Fibroblast of lung (primary cell): ENCODE measurements at regions not wholly inside any gene's neighbourhood (a gene's known extent, or its start where the extent isn't known, plus 50 kb on each side); places are given as distances from the start of the nearest gene placed in this dataset.

Experiments used
- DNase-seq, 2 donors: peaks; one replicate each; pipeline versions ENCODE4 v3.0.0 to v3.0.0-alpha.2; 2010; ENCODE audit warnings: low read depth in 2 of 2
- H2AFZ ChIP-seq: 2 replicates; pipeline ENCODE4 v1.5.1; 2012; ENCODE audit warnings: low read length, control low read depth, inconsistent platforms
- H3K27ac ChIP-seq: 2 replicates; pipeline ENCODE4 v1.5.1; 2011; ENCODE audit warnings: low read length, control low read depth; ENCODE audit not compliant: insufficient read depth
- H3K27me3 ChIP-seq: 2 replicates; pipeline ENCODE4 v1.5.1; 2011; ENCODE audit warnings: mild to moderate bottlenecking, low read length; ENCODE audit not compliant: control insufficient read depth, insufficient read depth
- H3K36me3 ChIP-seq: 2 replicates; pipeline ENCODE4 v1.5.1; 2011; ENCODE audit warnings: low read length; ENCODE audit not compliant: control insufficient read depth, insufficient read depth
- H3K4me1 ChIP-seq: 2 replicates; pipeline ENCODE4 v1.5.1; 2011; ENCODE audit warnings: low read length; ENCODE audit not compliant: control insufficient read depth, insufficient read depth; ENCODE audit errors: extremely low read depth
- H3K4me2 ChIP-seq: 2 replicates; pipeline ENCODE4 v1.5.1; 2011; ENCODE audit warnings: low read length, control low read depth; ENCODE audit not compliant: insufficient read depth; ENCODE audit errors: extremely low read depth
- H3K4me3 ChIP-seq, 4 experiments: fragments of 200-600 bp in 1 of 4; sonication (generic) in 1 of 4; replicated peaks in 1 of 4; 2 replicates each; pipeline ENCODE4 v1.5.1; 2011 to 2016; ENCODE audit warnings: low read length in 4 of 4, low read depth in 3 of 4, mild to moderate bottlenecking in 3 of 4, control low read depth in 2 of 4, inconsistent platforms in 1 of 4, mixed read lengths in 1 of 4; ENCODE audit not compliant: insufficient read depth in 1 of 4; ENCODE audit errors: control extremely low read depth in 1 of 4
- H3K79me2 ChIP-seq: 2 replicates; pipeline ENCODE4 v1.5.1; 2012; ENCODE audit warnings: mild to moderate bottlenecking, low read length, inconsistent platforms; ENCODE audit not compliant: control insufficient read depth, insufficient read depth
- H3K9ac ChIP-seq: 2 replicates; pipeline ENCODE4 v1.5.1; 2011; ENCODE audit warnings: mild to moderate bottlenecking, low read length, control low read depth; ENCODE audit not compliant: insufficient read depth
- H3K9me3 ChIP-seq: 2 replicates; pipeline ENCODE4 v1.5.1; 2012; ENCODE audit warnings: low read depth, low read length; ENCODE audit not compliant: control insufficient read depth, insufficient read depth
- H4K20me1 ChIP-seq: 2 replicates; pipeline ENCODE4 v1.5.1; 2011; ENCODE audit warnings: low read length; ENCODE audit not compliant: control insufficient read depth, insufficient read depth; ENCODE audit errors: extremely low read depth
- EZH2 ChIP-seq: IDR thresholded peaks from 2 replicates; pipeline ENCODE4 v1.5.1; 2012; ENCODE audit warnings: low read length, control low read depth, mild to moderate bottlenecking; ENCODE audit errors: missing control alignments
- TF ChIP-seq, protein P1 (sequence below), 2 donors: IDR thresholded peaks in 1 of 2; conservative IDR thresholded peaks in 1 of 2; 1 replicate in 1 of 2; 2 replicates in 1 of 2; pipeline ENCODE4 v1.5.1; 2011 to 2012; ENCODE audit warnings: low read length in 2 of 2, control low read depth in 1 of 2, inconsistent platforms in 1 of 2, low read depth in 1 of 2, mild to moderate bottlenecking in 1 of 2

DNA sequence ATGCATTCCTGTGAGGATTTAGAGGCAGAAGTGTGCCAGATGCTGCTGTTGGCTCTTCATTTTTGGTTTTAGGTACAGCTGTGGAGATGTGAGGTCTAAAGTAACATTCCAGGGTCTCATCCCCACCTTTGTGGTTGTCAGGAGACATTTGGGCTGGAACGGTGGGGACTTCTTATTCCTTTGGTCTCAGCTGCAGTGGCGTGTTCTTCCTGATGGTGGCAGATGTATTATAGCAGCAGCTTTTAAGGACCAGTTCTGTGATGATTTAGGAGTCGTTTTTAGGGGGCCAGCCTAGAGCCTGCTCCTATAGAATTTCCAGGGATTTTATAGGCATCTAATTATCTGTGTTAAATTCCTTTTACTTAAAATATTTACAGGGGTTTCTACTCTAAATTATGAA is 221.0 kb upstream of the EOMES start:
- Histone ChIP-seq H3K27ac (no peak overlapping the region), H3K9ac (no peak overlapping the region), H3K4me2 (no peak overlapping the region), H3K4me3 (no peak overlapping the region), H2AFZ (no peak overlapping the region), H3K9me3 (no peaks in the 10 kb centered on the region), H3K27me3 (no peaks in the 10 kb centered on the region), H3K79me2 (no peaks in the 10 kb centered on the region), H3K36me3 (no peaks in the 10 kb centered on the region), H3K4me1 (peaks cover 2% of the 10 kb centered on the region), H4K20me1 (no peaks in the 10 kb centered on the region)
- peak in 1 of 2 donors; percentile 12 for DNase-seq
- TF ChIP-seq, protein P1, sequence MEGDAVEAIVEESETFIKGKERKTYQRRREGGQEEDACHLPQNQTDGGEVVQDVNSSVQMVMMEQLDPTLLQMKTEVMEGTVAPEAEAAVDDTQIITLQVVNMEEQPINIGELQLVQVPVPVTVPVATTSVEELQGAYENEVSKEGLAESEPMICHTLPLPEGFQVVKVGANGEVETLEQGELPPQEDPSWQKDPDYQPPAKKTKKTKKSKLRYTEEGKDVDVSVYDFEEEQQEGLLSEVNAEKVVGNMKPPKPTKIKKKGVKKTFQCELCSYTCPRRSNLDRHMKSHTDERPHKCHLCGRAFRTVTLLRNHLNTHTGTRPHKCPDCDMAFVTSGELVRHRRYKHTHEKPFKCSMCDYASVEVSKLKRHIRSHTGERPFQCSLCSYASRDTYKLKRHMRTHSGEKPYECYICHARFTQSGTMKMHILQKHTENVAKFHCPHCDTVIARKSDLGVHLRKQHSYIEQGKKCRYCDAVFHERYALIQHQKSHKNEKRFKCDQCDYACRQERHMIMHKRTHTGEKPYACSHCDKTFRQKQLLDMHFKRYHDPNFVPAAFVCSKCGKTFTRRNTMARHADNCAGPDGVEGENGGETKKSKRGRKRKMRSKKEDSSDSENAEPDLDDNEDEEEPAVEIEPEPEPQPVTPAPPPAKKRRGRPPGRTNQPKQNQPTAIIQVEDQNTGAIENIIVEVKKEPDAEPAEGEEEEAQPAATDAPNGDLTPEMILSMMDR (conservative IDR thresholded peaks at IDR 0.05 in 1 of 2, IDR thresholded peaks at IDR 0.05 in 1 of 2; ENCODE audit: low read depth in 1 of 2, low read length in 2 of 2): peak; percentile 39 to 55
- TF ChIP-seq EZH2: no peak

DNA sequence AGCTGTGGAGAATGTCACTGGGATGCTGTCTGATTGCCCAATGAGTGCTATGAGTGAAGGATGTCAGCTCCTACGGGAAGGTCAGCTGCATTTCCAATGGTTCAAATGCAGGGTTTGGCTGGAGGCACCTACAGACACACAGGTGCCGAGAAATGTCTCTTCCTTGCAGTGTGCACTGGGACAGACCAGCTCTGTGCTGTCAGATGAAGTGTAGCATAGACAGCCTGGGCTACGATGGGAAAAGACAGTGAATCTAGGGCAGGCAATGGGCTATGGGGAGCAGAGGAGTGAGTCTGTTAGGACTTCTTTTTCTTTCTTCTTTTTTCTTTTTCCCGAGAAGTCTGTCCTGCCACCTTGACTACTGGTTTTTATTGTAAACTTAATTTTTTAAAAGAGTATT is 223.1 kb upstream of the EOMES start:
- Histone ChIP-seq H3K27ac (no peak overlapping the region), H3K9me3 (no peaks in the 10 kb centered on the region), H3K27me3 (no peaks in the 10 kb centered on the region), H3K4me3 (no peak overlapping the region), H4K20me1 (no peaks in the 10 kb centered on the region), H3K36me3 (no peaks in the 10 kb centered on the region), H3K79me2 (no peaks in the 10 kb centered on the region), H3K4me1 (peaks cover under 1% of the 10 kb centered on the region), H2AFZ (no peak overlapping the region), H3K9ac (no peak overlapping the region), H3K4me2 (no peak overlapping the region)
- TF ChIP-seq EZH2: no peak
- TF ChIP-seq, protein P1 (conservative IDR thresholded peaks at IDR 0.05 in 1 of 2, IDR thresholded peaks at IDR 0.05 in 1 of 2; ENCODE audit: low read depth in 1 of 2, low read length in 2 of 2): no peak
- no peak for DNase-seq

DNA sequence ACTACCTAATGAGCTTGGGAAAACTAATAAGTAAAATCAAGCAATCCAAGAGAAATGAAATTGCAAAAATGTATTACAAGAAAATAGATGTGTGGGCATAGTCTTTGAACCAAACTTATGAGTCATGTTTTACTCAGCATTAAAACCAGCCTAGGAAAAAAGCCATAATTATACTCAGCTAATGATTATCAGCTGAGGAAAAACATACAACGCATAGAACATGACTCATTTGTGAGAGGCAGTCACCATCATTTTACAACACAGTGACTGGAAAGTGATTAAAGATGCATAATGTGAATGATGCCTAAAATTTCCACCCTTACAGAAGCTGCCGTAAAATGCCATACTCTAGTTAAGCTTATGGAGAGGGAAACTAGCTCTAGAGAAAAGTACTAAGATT is 238.0 kb upstream of the EOMES start:
- no peak overlapping the region for H3K4me3 ChIP-seq
- no peak overlapping the region for H3K9ac ChIP-seq
- TF ChIP-seq, protein P1 (conservative IDR thresholded peaks at IDR 0.05 in 1 of 2, IDR thresholded peaks at IDR 0.05 in 1 of 2; ENCODE audit: low read depth in 1 of 2, low read length in 2 of 2): no peak
- TF ChIP-seq EZH2: no peak
- H3K36me3 ChIP-seq: no peaks in the 10 kb centered on the region
- no peaks in the 10 kb centered on the region for H3K27me3 ChIP-seq
- no peak overlapping the region for H2AFZ ChIP-seq
- H4K20me1 ChIP-seq: no peaks in the 10 kb centered on the region
- peak; percentile 41 to 65 for DNase-seq
- no peaks in the 10 kb centered on the region for H3K79me2 ChIP-seq
- no peaks in the 10 kb centered on the region for H3K4me1 ChIP-seq
- no peaks in the 10 kb centered on the region for H3K9me3 ChIP-seq
- no peak overlapping the region for H3K27ac ChIP-seq
- no peak overlapping the region for H3K4me2 ChIP-seq
